ENCODE measurements at regions not wholly inside any gene's neighbourhood (a gene's known extent, or its start where the extent isn't known, plus 50 kb on each side); places are given as distances from the start of the nearest gene placed in this dataset.

DNA sequence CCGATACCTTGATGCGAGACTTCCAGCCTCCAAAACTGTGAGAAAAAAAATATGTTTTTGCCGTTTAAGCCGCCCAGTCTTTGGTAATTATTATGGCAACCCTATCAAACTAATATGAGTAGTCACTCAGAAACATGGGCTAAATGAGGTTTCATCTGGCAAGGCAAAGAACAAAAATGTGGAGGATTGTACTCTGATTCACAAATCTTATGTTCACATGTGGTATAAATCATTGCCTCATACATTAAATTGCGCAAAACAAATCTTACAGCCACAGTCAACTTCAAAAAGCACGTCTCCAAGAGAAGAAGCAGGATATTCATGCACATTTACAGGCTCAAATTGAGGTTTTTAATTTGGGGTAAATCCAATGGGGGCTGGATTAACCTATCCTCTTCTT, 1435.4 kb upstream of the LRRTM1 start:
- intact Hi-C loops (cut with DNase I, micrococcal nuclease) = no loop called here
- POLR2A ChIA-PET = no interaction called here
- no peaks in the 10 kb centered on the region for H3K27me3 Mint-ChIP-seq

DNA sequence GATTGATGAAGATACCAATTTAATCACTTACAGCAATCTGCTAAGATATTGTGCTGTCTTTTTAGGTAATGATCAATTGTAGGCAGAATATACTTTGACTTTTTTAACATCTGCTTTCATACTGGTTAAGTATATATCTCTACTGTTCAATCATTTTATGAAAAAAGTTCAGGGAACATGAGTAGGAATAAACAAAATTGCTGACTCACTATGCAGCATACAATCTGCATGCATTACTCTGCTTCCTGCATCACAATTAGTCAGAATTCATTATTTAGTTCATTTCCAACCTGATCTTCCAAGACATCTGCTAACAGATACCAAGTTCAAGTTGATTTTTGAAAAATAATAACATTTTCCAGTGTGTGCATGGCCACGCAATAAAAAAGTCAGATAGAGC, 1430.4 kb upstream of the LRRTM1 start:
- Mint-ChIP-seq H3K27me3 (no peaks in the 10 kb centered on the region), H3K36me3 (ENCODE audit: low read depth) (no peaks in the 10 kb centered on the region), H3K4me3 (no peak overlapping the region), H3K4me1 (ENCODE audit: low read depth) (no peaks in the 10 kb centered on the region), H3K9me3 (peaks cover 11% of the 10 kb centered on the region), H3K27ac (no peak overlapping the region)
- ChIA-PET CTCF (no interaction called here), POLR2A (no interaction called here)
- intact Hi-C loops (cut with DNase I, micrococcal nuclease) = no loop called here
- no peaks in the 10 kb centered on the region for H3K27me3 ChIP-seq (ENCODE audit: control insufficient read depth in 1 of 2, insufficient read depth in 2 of 2, low read length in 2 of 2)
- no peak for DNase-seq
- H3K36me3 ChIP-seq (ENCODE audit: insufficient read depth, low read length) = no peaks in the 10 kb centered on the region
- H3K4me1 ChIP-seq (ENCODE audit: insufficient read depth, low read length) = no peaks in the 10 kb centered on the region
- no peak overlapping the region for H3K27ac ChIP-seq (ENCODE audit: low read depth in 1 of 2, low read length in 2 of 2)
- peaks cover 5 to 10% of the 10 kb centered on the region in 2 experiments for H3K9me3 ChIP-seq (ENCODE audit: control insufficient read depth in 1 of 2, insufficient read depth in 1 of 2, low read length in 2 of 2)
- ATAC-seq (ENCODE audit: poor library complexity) = no peak
- TF ChIP-seq, protein P1, sequence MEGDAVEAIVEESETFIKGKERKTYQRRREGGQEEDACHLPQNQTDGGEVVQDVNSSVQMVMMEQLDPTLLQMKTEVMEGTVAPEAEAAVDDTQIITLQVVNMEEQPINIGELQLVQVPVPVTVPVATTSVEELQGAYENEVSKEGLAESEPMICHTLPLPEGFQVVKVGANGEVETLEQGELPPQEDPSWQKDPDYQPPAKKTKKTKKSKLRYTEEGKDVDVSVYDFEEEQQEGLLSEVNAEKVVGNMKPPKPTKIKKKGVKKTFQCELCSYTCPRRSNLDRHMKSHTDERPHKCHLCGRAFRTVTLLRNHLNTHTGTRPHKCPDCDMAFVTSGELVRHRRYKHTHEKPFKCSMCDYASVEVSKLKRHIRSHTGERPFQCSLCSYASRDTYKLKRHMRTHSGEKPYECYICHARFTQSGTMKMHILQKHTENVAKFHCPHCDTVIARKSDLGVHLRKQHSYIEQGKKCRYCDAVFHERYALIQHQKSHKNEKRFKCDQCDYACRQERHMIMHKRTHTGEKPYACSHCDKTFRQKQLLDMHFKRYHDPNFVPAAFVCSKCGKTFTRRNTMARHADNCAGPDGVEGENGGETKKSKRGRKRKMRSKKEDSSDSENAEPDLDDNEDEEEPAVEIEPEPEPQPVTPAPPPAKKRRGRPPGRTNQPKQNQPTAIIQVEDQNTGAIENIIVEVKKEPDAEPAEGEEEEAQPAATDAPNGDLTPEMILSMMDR (IDR thresholded peaks at IDR 0.05) = no peak
- no peak overlapping the region for H3K4me3 ChIP-seq (ENCODE audit: low read length)

More for the DNA sequence above, 1435.4 kb upstream of the LRRTM1 start:
- H3K27me3 ChIP-seq (ENCODE audit: control insufficient read depth in 1 of 2, insufficient read depth in 2 of 2, low read length in 2 of 2) = no peaks in the 10 kb centered on the region
- H3K4me1 ChIP-seq (ENCODE audit: insufficient read depth, low read length) = no peaks in the 10 kb centered on the region
- peaks cover 10 to 11% of the 10 kb centered on the region in 2 experiments for H3K9me3 ChIP-seq (ENCODE audit: control insufficient read depth in 1 of 2, insufficient read depth in 1 of 2, low read length in 2 of 2)
- TF ChIP-seq, protein P1 (IDR thresholded peaks at IDR 0.05) = no peak
- no peak overlapping the region for H3K27ac ChIP-seq (ENCODE audit: low read depth in 1 of 2, low read length in 2 of 2)
- no peaks in the 10 kb centered on the region for H3K36me3 ChIP-seq (ENCODE audit: insufficient read depth, low read length)
- peaks cover 22% of the 10 kb centered on the region for H3K9me3 Mint-ChIP-seq
- H3K4me1 Mint-ChIP-seq (ENCODE audit: low read depth) = no peaks in the 10 kb centered on the region
- no peak overlapping the region for H3K27ac Mint-ChIP-seq
- H3K36me3 Mint-ChIP-seq (ENCODE audit: low read depth) = no peaks in the 10 kb centered on the region
- no peak overlapping the region for H3K4me3 Mint-ChIP-seq
- H3K4me3 ChIP-seq (ENCODE audit: low read length) = no peak overlapping the region
- DNase-seq = no peak
- no peak for ATAC-seq (ENCODE audit: poor library complexity)
- CTCF ChIA-PET = no interaction called here

DNA sequence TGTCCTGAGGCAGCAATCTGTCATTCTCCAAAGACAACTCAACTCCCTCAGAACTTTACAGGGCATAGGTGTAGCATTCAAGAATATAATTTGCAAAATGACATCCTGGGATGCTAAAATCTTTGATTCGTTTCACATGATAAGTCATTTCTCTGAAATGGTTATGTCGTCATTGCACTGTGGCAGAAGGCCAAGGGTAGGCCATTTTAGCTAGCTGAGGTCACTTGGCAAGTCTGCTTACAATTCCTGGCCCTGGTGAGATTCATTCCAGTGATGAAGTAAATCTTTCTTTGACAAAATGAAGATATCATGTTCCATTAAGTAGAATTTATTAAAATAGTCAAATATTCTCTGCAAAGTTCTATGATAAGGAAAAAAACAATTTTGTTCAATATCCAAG, 1410.3 kb upstream of the LRRTM1 start:
- no peak overlapping the region for H3K27ac Mint-ChIP-seq
- TF ChIP-seq, protein P1 (IDR thresholded peaks at IDR 0.05) = no peak
- H3K36me3 Mint-ChIP-seq (ENCODE audit: low read depth) = no peaks in the 10 kb centered on the region
- H3K36me3 ChIP-seq (ENCODE audit: insufficient read depth, low read length) = no peaks in the 10 kb centered on the region
- H3K4me3 Mint-ChIP-seq = no peak overlapping the region
- H3K4me1 Mint-ChIP-seq (ENCODE audit: low read depth) = no peaks in the 10 kb centered on the region
- H3K4me3 ChIP-seq (ENCODE audit: low read length) = no peak overlapping the region
- H3K9me3 Mint-ChIP-seq = peaks cover 24% of the 10 kb centered on the region
- intact Hi-C loops (cut with DNase I, micrococcal nuclease) = no loop called here
- POLR2A ChIA-PET = no interaction called here
- DNase-seq = no peak
- peaks cover 4 to 5% of the 10 kb centered on the region in 2 experiments for H3K9me3 ChIP-seq (ENCODE audit: control insufficient read depth in 1 of 2, insufficient read depth in 1 of 2, low read length in 2 of 2)
- H3K4me1 ChIP-seq (ENCODE audit: insufficient read depth, low read length) = no peaks in the 10 kb centered on the region
- H3K27me3 ChIP-seq (ENCODE audit: control insufficient read depth in 1 of 2, insufficient read depth in 2 of 2, low read length in 2 of 2) = no peaks in the 10 kb centered on the region
- no peak overlapping the region for H3K27ac ChIP-seq (ENCODE audit: low read depth in 1 of 2, low read length in 2 of 2)
- no peaks in the 10 kb centered on the region for H3K27me3 Mint-ChIP-seq
- CTCF ChIA-PET = no interaction called here
- ATAC-seq (ENCODE audit: poor library complexity) = no peak
